Endothelial cell of umbilical vein (primary cell): ENCODE measurements at regions not wholly inside any gene's neighbourhood (a gene's known extent, or its start where the extent isn't known, plus 50 kb on each side); places are given as distances from the start of the nearest gene placed in this dataset.

Experiments used
- BruUV-seq: library from RNA; stranded (reverse); fragments of 400-500 nt; replicated peaks from 2 replicates; lab custom pipeline; 2021; lab: Mats Ljungman, UMichigan
- CTCF ChIA-PET: fragments of 300-600, 350-600 bp; sonication (Branson Sonifier 250); formaldehyde crosslinking; loops from one replicate; lab custom pipeline; 2021; ENCODE audit warnings: antibody characterized with exemption, inconsistent platforms; lab: Charles Lee
- POLR2A ChIA-PET: fragments of 300-600, 350-600 bp; sonication (Branson Sonifier 250); formaldehyde crosslinking; loops from one replicate; lab custom pipeline; 2021; ENCODE audit warnings: antibody characterized with exemption, inconsistent platforms; lab: Charles Lee
- DNase-seq: peaks from one replicate; pipeline ENCODE4 v3.0.0-alpha.2; 2011; ENCODE audit warnings: low read depth, low spot score
- FAIRE-seq: peaks from 2 replicates; lab custom pipeline; 2011; peaks lifted over from hg19 to GRCh38; lab: Jason Lieb, UNC
- H2AFZ ChIP-seq: 2 replicates; pipeline ENCODE4 v1.6.0; 2012; ENCODE audit warnings: low read depth, low read length, control low read depth, inconsistent platforms
- H3K27ac ChIP-seq: 2 replicates; pipeline ENCODE4 v1.5.1; 2011; ENCODE audit warnings: low read depth, mild to moderate bottlenecking, control low read depth, low read length, moderate library complexity; ENCODE audit not compliant: insufficient read depth
- H3K27me3 ChIP-seq, 2 experiments: 2 replicates each; pipeline versions ENCODE4 v1.6.0 to v1.6.1; 2011; ENCODE audit warnings: low read length in 2 of 2, mixed read lengths in 1 of 2; ENCODE audit not compliant: control insufficient read depth in 2 of 2, insufficient read depth in 2 of 2
- H3K36me3 ChIP-seq, 2 experiments: 2 replicates in 1 of 2; 3 replicates in 1 of 2; pipeline ENCODE4 v1.5.1; 2011; ENCODE audit warnings: low read length in 2 of 2, mild to moderate bottlenecking in 1 of 2, moderate library complexity in 1 of 2; ENCODE audit not compliant: control insufficient read depth in 2 of 2, insufficient read depth in 2 of 2; ENCODE audit errors: extremely low read depth in 1 of 2
- H3K4me1 ChIP-seq: 3 replicates; pipeline ENCODE4 v1.5.1; 2011; ENCODE audit warnings: mild to moderate bottlenecking, low read length; ENCODE audit not compliant: control insufficient read depth, insufficient read depth; ENCODE audit errors: extremely low read depth
- H3K4me2 ChIP-seq: 2 replicates; pipeline ENCODE4 v1.6.1; 2011; ENCODE audit warnings: low read length, control low read depth, mixed read lengths; ENCODE audit not compliant: insufficient read depth
- H3K4me3 ChIP-seq, 3 experiments: fragments of 200-600 bp in 1 of 3; sonication (generic), shearing (Covaris generic) in 1 of 3; replicated peaks in 1 of 3; 2 replicates each; pipeline ENCODE4 v1.5.1; 2011 to 2016; ENCODE audit warnings: control low read depth in 3 of 3, low read length in 3 of 3, mild to moderate bottlenecking in 2 of 3, inconsistent platforms in 1 of 3, low read depth in 1 of 3, moderate library complexity in 1 of 3; ENCODE audit not compliant: insufficient read depth in 1 of 3
- H3K79me2 ChIP-seq: 2 replicates; pipeline ENCODE4 v1.6.0; 2012; ENCODE audit warnings: low read length, inconsistent platforms; ENCODE audit not compliant: control insufficient read depth, insufficient read depth
- H3K9ac ChIP-seq: replicated peaks from 2 replicates; pipeline ENCODE3; 2011; ENCODE audit warnings: low read length, control low read depth; ENCODE audit not compliant: insufficient read depth; ENCODE audit errors: extremely low read depth
- H3K9me1 ChIP-seq: replicated peaks from 3 replicates; pipeline ENCODE4 v1.6.0; 2011; ENCODE audit warnings: mild to moderate bottlenecking, low read length; ENCODE audit not compliant: control insufficient read depth, insufficient read depth; ENCODE audit errors: extremely low read depth
- H3K9me3 ChIP-seq: replicated peaks from 2 replicates; pipeline ENCODE4 v1.5.1; 2012; ENCODE audit warnings: low read length, inconsistent platforms; ENCODE audit not compliant: control insufficient read depth, insufficient read depth
- H4K20me1 ChIP-seq: replicated peaks from 2 replicates; pipeline ENCODE3; 2011; ENCODE audit warnings: mild to moderate bottlenecking, low read length; ENCODE audit not compliant: control insufficient read depth, insufficient read depth; ENCODE audit errors: extremely low read depth
- CTCF ChIP-seq, 2 donors: IDR thresholded peaks; 1 replicate in 1 of 2; 2 replicates in 1 of 2; pipeline ENCODE4 v1.5.1; 2011; ENCODE audit warnings: low read length in 2 of 2, mild to moderate bottlenecking in 2 of 2, moderate library complexity in 2 of 2, control low read depth in 1 of 2, inconsistent platforms in 1 of 2, low read depth in 1 of 2; ENCODE audit not compliant: insufficient read depth in 1 of 2; ENCODE audit errors: extremely low read depth in 1 of 2
- EZH2 ChIP-seq: IDR thresholded peaks from 2 replicates; pipeline ENCODE4 v1.6.1; 2012; ENCODE audit warnings: borderline replicate concordance, low read depth, mild to moderate bottlenecking, moderate library complexity, low read length, inconsistent platforms; ENCODE audit not compliant: severe bottlenecking
- FOS ChIP-seq: IDR thresholded peaks from 2 replicates; pipeline ENCODE4 v1.6.1; 2011; ENCODE audit warnings: mild to moderate bottlenecking, low read length, moderate library complexity, borderline replicate concordance; ENCODE audit not compliant: insufficient read depth
- GATA2 ChIP-seq: IDR thresholded peaks from 2 replicates; pipeline ENCODE4 v1.7.0; 2011; ENCODE audit warnings: low read depth, mild to moderate bottlenecking, moderate library complexity, mixed read lengths, low read length; ENCODE audit not compliant: insufficient read length, insufficient read depth
- JUN ChIP-seq: IDR thresholded peaks from 2 replicates; pipeline ENCODE4 v1.6.1; 2011; ENCODE audit warnings: borderline replicate concordance, low read depth; ENCODE audit not compliant: insufficient read length, insufficient read depth
- MAX ChIP-seq: IDR thresholded peaks from 2 replicates; pipeline ENCODE4 v1.6.1; 2011; ENCODE audit not compliant: insufficient read depth, insufficient read length
- MYC ChIP-seq: IDR thresholded peaks from one replicate; pipeline ENCODE4 v1.6.1; 2011; ENCODE audit warnings: mild to moderate bottlenecking, low read depth, low read length
- POLR2A ChIP-seq: IDR thresholded peaks from 2 replicates; pipeline ENCODE4 v1.6.1; 2012; ENCODE audit warnings: low read depth, mild to moderate bottlenecking, control low read depth, low read length
- POLR2AphosphoS5 ChIP-seq: IDR thresholded peaks from 2 replicates; pipeline ENCODE4 v1.6.1; 2012; ENCODE audit warnings: low read depth, mild to moderate bottlenecking, control low read depth, low read length, moderate library complexity; ENCODE audit not compliant: insufficient read depth
- dilution Hi-C: fragments of 300-500 bp; cut with MboI; formaldehyde crosslinking; loops from one replicate; pipeline ENCODE4 v1.15.0; 2019; ENCODE audit warnings: low sequenced_read_pairs; ENCODE audit not compliant: extremely low pct_ligation_motif_present
- intact Hi-C: fragments of 100-400 bp; cut with micrococcal nuclease; formaldehyde crosslinking; loops from one replicate; pipeline ENCODE4 v1.10.0; 2022

GRCh38 chr16:17632667-17633066 lies 161.9 kb upstream of the XYLT1 start:
- dilution Hi-C loops = no loop called here
- Histone ChIP-seq H3K4me2 (no peak overlapping the region), H3K79me2 (no peaks in the 10 kb centered on the region), H3K4me3 (no peak overlapping the region), H3K4me1 (no peaks in the 10 kb centered on the region), H3K9me3 (peaks cover 2% of the 10 kb centered on the region), H3K9me1 (no peaks in the 10 kb centered on the region), H3K27ac (no peak overlapping the region), H4K20me1 (no peaks in the 10 kb centered on the region), H3K36me3 (no peaks in the 10 kb centered on the region), H3K27me3 (no peaks in the 10 kb centered on the region), H2AFZ (no peak overlapping the region), H3K9ac (no peak overlapping the region)
- intact Hi-C loops = no loop called here
- DNase-seq = no peak
- ChIA-PET POLR2A (no interaction called here), CTCF (no interaction called here)
- TF ChIP-seq JUN (no peak), CTCF (IDR thresholded peaks at IDR 0.05; ENCODE audit: extremely low read depth in 1 of 2, insufficient read depth in 1 of 2, low read depth in 1 of 2, low read length in 2 of 2) (no peak), MYC (no peak), GATA2 (no peak), EZH2 (no peak), POLR2A (no peak), FOS (no peak), MAX (no peak), POLR2AphosphoS5 (no peak)
- FAIRE-seq = no peak
- BruUV-seq = no TSS peak
